ENCODE measurements at regions not wholly inside any gene's neighbourhood (a gene's known extent, or its start where the extent isn't known, plus 50 kb on each side); places are given as distances from the start of the nearest gene placed in this dataset.

DNA sequence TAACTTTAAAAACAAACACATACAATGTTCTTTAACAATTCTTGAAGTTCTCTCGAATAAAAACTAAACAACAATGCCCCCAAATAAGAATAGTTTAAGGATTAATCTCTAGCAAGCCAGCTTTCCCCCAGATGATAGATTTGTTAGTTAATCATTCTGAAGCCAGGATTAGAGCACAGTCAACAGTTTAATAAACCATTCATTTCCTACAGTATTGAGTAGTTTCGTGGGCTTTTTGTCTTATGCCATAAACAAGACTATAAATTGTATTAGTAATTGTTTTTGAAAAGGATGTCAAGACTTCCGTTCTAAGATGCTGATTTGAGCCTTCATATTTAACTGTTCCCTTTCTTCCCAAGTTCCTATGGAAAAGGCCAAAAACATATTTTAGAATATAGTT, 136.6 kb downstream of the PIK3R1 start:
- H3K4me3 ChIP-seq (ENCODE audit: low read depth, low read length) = no peak overlapping the region
- TF ChIP-seq, protein P1, sequence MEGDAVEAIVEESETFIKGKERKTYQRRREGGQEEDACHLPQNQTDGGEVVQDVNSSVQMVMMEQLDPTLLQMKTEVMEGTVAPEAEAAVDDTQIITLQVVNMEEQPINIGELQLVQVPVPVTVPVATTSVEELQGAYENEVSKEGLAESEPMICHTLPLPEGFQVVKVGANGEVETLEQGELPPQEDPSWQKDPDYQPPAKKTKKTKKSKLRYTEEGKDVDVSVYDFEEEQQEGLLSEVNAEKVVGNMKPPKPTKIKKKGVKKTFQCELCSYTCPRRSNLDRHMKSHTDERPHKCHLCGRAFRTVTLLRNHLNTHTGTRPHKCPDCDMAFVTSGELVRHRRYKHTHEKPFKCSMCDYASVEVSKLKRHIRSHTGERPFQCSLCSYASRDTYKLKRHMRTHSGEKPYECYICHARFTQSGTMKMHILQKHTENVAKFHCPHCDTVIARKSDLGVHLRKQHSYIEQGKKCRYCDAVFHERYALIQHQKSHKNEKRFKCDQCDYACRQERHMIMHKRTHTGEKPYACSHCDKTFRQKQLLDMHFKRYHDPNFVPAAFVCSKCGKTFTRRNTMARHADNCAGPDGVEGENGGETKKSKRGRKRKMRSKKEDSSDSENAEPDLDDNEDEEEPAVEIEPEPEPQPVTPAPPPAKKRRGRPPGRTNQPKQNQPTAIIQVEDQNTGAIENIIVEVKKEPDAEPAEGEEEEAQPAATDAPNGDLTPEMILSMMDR (IDR thresholded peaks at IDR 0.05; ENCODE audit: insufficient read depth, low read length) = no peak
- DNase-seq (ENCODE audit: low read depth) = no peak

DNA sequence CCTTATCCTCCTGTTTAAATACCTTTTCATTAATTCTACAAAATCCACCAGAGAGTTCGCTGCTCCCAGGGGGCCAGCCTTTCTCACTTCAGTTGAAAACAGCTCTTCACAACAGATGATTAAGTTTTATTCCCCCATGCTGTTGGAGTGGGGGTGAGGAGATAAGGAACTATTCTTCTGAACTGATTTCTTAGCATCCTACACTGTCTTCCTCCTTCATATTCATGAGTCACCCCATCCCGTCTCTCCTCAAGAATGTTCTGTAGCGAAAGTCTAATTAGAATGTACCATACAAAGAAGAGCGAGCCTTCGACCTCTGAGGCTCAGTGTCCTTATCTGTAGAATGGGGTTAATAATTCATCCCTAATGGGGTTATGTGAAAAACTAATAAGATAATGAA, 138.0 kb downstream of the PIK3R1 start:
- DNase-seq (ENCODE audit: low read depth) = no peak
- TF ChIP-seq, protein P1 (IDR thresholded peaks at IDR 0.05; ENCODE audit: insufficient read depth, low read length) = no peak
- no peak overlapping the region for H3K4me3 ChIP-seq (ENCODE audit: low read depth, low read length)

DNA sequence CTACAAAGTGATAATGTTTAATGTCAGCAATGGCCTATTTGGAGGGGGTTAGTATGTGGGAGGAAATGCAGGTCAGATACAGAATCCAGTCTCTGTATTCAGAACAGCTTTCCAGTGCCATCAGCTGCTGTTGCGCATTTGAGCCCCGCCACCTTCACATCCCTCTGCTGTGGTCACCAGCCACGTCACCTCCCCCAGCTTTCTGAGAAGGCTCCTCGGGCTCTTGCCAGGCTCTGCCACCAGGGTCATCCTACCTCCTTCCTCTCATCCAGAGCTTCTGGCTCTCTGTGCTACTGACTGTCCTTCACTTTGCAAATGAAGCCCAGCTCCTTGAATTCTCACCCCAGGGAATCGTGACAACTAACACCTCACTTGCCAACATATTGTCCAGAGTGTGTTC, 138.8 kb downstream of the PIK3R1 start:
- DNase-seq (ENCODE audit: low read depth) = no peak
- TF ChIP-seq, protein P1 (IDR thresholded peaks at IDR 0.05; ENCODE audit: insufficient read depth, low read length) = no peak
- H3K4me3 ChIP-seq (ENCODE audit: low read depth, low read length) = no peak overlapping the region

DNA sequence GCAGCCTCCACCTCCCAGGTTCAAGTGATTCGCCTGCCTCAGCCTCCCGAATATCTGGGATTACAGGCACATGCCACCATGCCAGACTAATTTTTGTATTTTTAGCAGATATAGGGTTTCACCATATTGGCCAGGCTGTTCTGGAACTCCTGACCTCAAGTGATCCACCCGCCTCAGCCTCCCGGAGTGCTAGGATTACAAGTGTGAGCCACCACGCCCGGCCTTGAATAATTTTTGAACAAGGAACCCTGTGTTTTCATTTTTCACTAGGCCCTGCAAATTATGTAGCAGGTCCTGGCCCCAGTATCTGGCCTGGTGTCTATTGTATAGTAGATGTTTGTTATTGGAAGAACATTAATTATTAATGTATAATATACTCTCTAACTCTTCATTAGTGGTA, 140.7 kb downstream of the PIK3R1 start:
- no peak overlapping the region for H3K4me3 ChIP-seq (ENCODE audit: low read depth, low read length)
- TF ChIP-seq, protein P1 (IDR thresholded peaks at IDR 0.05; ENCODE audit: insufficient read depth, low read length) = no peak
- no peak for DNase-seq (ENCODE audit: low read depth)

DNA sequence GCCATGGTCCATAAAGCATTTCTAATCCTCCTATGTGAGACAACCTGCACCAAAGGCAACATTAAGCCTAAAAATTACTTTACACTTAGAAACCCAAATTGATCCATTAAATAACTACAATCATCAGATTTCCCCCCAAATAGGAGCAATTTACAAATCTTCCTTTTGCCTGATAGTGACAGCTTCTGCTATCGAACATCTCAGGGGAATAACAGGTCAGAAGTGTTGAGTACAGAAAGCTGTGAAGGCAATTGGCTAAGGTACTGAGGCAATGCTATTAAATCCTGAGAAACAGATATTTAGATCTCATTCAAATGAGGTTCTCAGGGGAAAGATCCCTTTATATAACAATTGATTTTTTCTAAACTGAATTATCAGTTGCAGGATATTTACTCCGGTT, 141.1 kb downstream of the PIK3R1 start:
- TF ChIP-seq, protein P1 (IDR thresholded peaks at IDR 0.05; ENCODE audit: insufficient read depth, low read length) = no peak
- no peak for DNase-seq (ENCODE audit: low read depth)
- no peak overlapping the region for H3K4me3 ChIP-seq (ENCODE audit: low read depth, low read length)

DNA sequence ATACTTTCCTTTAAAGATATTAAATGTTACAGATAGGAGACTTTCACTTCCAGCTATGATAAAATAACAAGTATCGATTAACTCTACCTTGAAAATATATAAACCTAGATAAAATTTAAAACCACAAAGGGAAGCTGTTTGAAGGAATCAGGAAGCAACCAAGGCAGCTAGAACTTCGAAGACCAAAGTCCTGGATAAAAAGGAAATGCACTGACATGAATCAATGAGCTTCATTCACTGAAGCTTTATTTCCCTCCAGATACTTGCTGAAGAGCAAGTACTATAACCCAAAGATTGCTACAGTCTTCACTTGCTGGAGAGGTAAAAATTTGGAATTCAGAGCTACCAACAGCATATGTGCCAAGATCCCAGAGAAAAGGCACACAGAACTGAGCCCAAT, 144.1 kb downstream of the PIK3R1 start:
- TF ChIP-seq, protein P1 (IDR thresholded peaks at IDR 0.05; ENCODE audit: insufficient read depth, low read length) = no peak
- DNase-seq (ENCODE audit: low read depth) = no peak
- H3K4me3 ChIP-seq (ENCODE audit: low read depth, low read length) = no peak overlapping the region

DNA sequence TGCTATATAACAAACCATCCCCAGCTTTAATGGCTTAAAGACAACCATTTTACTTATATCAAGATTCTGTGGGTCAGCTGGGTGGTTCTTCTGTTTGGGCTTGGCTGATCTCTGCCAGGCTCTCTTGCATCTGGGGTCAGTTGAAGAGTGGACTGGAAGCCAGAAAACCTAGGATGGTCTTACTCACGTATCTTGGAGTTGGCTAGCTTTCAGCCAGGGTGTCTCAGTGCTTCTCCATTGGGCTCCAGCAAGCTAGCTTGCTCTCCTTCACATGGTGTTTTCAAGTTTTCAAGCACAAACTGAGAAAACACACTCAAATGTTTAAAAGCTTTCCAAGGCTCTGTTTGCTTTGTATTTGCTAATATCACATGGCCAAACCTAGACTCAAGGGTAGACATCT, 146.8 kb downstream of the PIK3R1 start:
- DNase-seq (ENCODE audit: low read depth) = no peak
- TF ChIP-seq, protein P1 (IDR thresholded peaks at IDR 0.05; ENCODE audit: insufficient read depth, low read length) = no peak
- H3K4me3 ChIP-seq (ENCODE audit: low read depth, low read length) = no peak overlapping the region

All from fibroblast of the aortic adventitia (primary cell).